ENCODE measurements at regions not wholly inside any gene's neighbourhood (a gene's known extent, or its start where the extent isn't known, plus 50 kb on each side); places are given as distances from the start of the nearest gene placed in this dataset.

GRCh38 chr10:9214618-9215017 is 1160.1 kb downstream of the GATA3 start:
- no peak overlapping the region for H4K8ac ChIP-seq (ENCODE audit: low read depth in 2 of 2, low read length in 2 of 2)
- peak overlapping the region; percentile 32 for H2AFZ ChIP-seq (replicated peaks; ENCODE audit: low read length, poor library complexity)
- no peak overlapping the region for H2AK9ac ChIP-seq (replicated peaks; ENCODE audit: low read depth, low read length, poor library complexity)
- H3K14ac ChIP-seq (replicated peaks; ENCODE audit: low read depth, low read length): no peak overlapping the region
- no peak overlapping the region for H3K4me3 ChIP-seq (ENCODE audit: insufficient read depth, low read depth, low read length)
- no peaks in the 10 kb centered on the region for H3K79me1 ChIP-seq (ENCODE audit: low read depth in 1 of 2, low read length in 2 of 2)
- H3K4ac ChIP-seq (ENCODE audit: low read depth, low read length): no peak overlapping the region
- H3K9me3 ChIP-seq (ENCODE audit: control insufficient read depth, insufficient read depth, low read length): no peaks in the 10 kb centered on the region
- H4K91ac ChIP-seq (ENCODE audit: insufficient read depth, low read depth, low read length): no peak overlapping the region
- no peak overlapping the region for H4K5ac ChIP-seq (ENCODE audit: low read depth, low read length)
- H3K4me1 ChIP-seq (ENCODE audit: control insufficient read depth, insufficient read depth, low read length): no peaks in the 10 kb centered on the region
- no peak for TF ChIP-seq CTCF (conservative IDR thresholded peaks at IDR 0.05; ENCODE audit: low read depth, low read length)
- no peak for TF ChIP-seq MXI1 (IDR thresholded peaks at IDR 0.05; ENCODE audit: borderline replicate concordance, low read depth, low read length)
- TF ChIP-seq CHD1 (IDR thresholded peaks at IDR 0.05; ENCODE audit: low read depth, low read length): no peak
- TF ChIP-seq USF2 (IDR thresholded peaks at IDR 0.05; ENCODE audit: low read depth, low read length): no peak
- TF ChIP-seq BHLHE40 (IDR thresholded peaks at IDR 0.05; ENCODE audit: low read depth, low read length): no peak
- no peak for TF ChIP-seq RFX5 (IDR thresholded peaks at IDR 0.05; ENCODE audit: low read depth, low read length)
- TF ChIP-seq ELK1 (IDR thresholded peaks at IDR 0.05; ENCODE audit: borderline replicate concordance, low read depth, low read length): no peak
- no peak for TF ChIP-seq MAFK (IDR thresholded peaks at IDR 0.05; ENCODE audit: low read depth, low read length)
- no peak for TF ChIP-seq SMC3 (IDR thresholded peaks at IDR 0.05; ENCODE audit: low read depth, low read length)
- TF ChIP-seq POLR2A (IDR thresholded peaks at IDR 0.05; ENCODE audit: low read depth, low read length): no peak
- TF ChIP-seq NFE2L2 (IDR thresholded peaks at IDR 0.05; ENCODE audit: low read depth, low read length): no peak
- TF ChIP-seq MAZ (IDR thresholded peaks at IDR 0.05; ENCODE audit: borderline replicate concordance, low read depth, low read length): no peak
- TF ChIP-seq RAD21 (IDR thresholded peaks at IDR 0.05; ENCODE audit: low read length): no peak
- no peak for TF ChIP-seq RCOR1 (IDR thresholded peaks at IDR 0.05; ENCODE audit: insufficient replicate concordance, low read length)
- TF ChIP-seq CEBPB (IDR thresholded peaks at IDR 0.05; ENCODE audit: low read depth, low read length): no peak
- TF ChIP-seq FOS (IDR thresholded peaks at IDR 0.05; ENCODE audit: low read depth, low read length): no peak
- H2BK15ac ChIP-seq (ENCODE audit: low read depth, low read length): no peak overlapping the region
- in situ Hi-C loops (cut with MboI; ENCODE audit: low sequenced_read_pairs) (no loop called here), dilution Hi-C loops (cut with HindIII; ENCODE audit: low sequenced_read_pairs, unreplicated experiment) (no loop called here), intact Hi-C loops (cut with micrococcal nuclease) (loop anchor here (5.0 kb wide), 1 partner anchor 88 kb away; no protein-coding TSS in a partner anchor)
- POLR2A ChIA-PET (ENCODE audit: unreplicated experiment): no interaction called here
- no peak overlapping the region for H2AK5ac ChIP-seq (ENCODE audit: low read depth, low read length)
- no peak overlapping the region for H3K9ac ChIP-seq (ENCODE audit: low read depth, low read length)
- H3K27me3 ChIP-seq (ENCODE audit: control insufficient read depth, insufficient read depth, low read length): no peaks in the 10 kb centered on the region
- no peak overlapping the region for H3K18ac ChIP-seq (ENCODE audit: low read depth, low read length)
- CTCF ChIA-PET: no interaction called here
- H3K9me1 ChIP-seq (ENCODE audit: insufficient read depth, low read length): no peaks in the 10 kb centered on the region
- no peak overlapping the region for H2BK120ac ChIP-seq (ENCODE audit: low read depth, low read length)
- WGBS, 2 experiments (ENCODE audit: extremely low coverage in 2 of 2, insufficient read length in 1 of 2): no CpG with 5 or more reads among the region's 7 CpGs
- BruUV-seq (replicated peaks): no TSS peak
- H3K4me2 ChIP-seq (ENCODE audit: low read depth, low read length): no peak overlapping the region
- ATAC-seq (ENCODE audit: low read depth) (no peak), DNase-seq (no peak)
- H2BK5ac ChIP-seq (ENCODE audit: low read depth, low read length, poor library complexity, severe bottlenecking): no peak overlapping the region
- H3K36me3 ChIP-seq (ENCODE audit: control insufficient read depth, insufficient read depth, low read length): no peaks in the 10 kb centered on the region
- no peak overlapping the region for H2BK20ac ChIP-seq (ENCODE audit: low read depth, low read length)
- H3K27ac ChIP-seq (ENCODE audit: insufficient read depth, low read length): no peak overlapping the region
- no peaks in the 10 kb centered on the region for H4K20me1 ChIP-seq (ENCODE audit: insufficient read depth, low read length)
- no peak overlapping the region for H3K23ac ChIP-seq (ENCODE audit: low read depth, low read length)
- H3K56ac ChIP-seq (ENCODE audit: extremely low read depth, insufficient read depth, low read length): no peak overlapping the region

All from IMR-90 (cell line).